GM19467 (cell line): ENCODE measurements at regions not wholly inside any gene's neighbourhood (a gene's known extent, or its start where the extent isn't known, plus 50 kb on each side); places are given as distances from the start of the nearest gene placed in this dataset.
"Not testable (repeated sequence)": the region's sequence is repeated elsewhere in the genome, so short reads cannot be mapped to it uniquely, and the experiment has no call there.

ENCODE experiments used
- ATAC-seq: cut with Tn5 transposase; IDR thresholded peaks from one replicate; pipeline ENCODE4 v1.9.1; 2021; ENCODE audit warnings: mild to moderate bottlenecking, moderate library complexity; ENCODE audit not compliant: unreplicated experiment

DNA sequence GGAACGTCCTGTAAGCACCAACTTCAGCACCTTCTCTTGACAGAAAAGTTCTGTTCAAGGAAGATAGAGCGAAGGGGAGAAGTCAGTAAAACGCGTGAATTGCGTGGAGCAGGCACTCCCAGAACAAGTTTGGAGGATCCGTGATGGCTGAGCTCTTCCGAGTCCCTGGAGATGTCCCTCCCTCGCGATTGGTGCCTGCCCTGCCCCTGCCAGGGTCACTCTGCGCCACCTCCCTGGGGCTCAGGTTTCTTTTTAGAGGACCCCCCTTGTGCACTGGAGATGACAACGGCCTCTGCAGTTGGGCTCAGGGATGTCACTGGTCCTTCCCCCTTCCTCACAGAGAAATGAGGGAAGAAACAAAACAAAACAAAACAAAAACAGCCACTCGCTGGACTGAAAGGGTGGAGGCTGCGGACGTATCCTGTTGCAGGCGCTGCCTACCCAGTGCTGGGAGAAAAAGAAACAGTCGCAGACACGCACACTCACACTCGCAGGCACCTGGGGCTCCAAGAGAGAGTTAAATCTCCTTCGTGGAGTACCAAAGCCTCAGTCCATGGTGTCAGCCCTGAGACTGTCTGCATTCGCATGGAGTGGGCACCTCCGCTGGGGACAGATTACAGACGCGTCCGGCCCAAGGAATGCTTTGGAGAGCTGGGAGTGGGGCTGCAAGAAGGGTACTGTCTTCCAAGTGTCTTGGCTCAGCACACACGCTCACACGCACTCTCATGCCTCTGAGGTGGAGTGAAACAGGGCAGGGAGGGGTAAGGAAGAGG lies 512.7 kb downstream of the SLCO4C1 start:
- no peak for ATAC-seq

DNA sequence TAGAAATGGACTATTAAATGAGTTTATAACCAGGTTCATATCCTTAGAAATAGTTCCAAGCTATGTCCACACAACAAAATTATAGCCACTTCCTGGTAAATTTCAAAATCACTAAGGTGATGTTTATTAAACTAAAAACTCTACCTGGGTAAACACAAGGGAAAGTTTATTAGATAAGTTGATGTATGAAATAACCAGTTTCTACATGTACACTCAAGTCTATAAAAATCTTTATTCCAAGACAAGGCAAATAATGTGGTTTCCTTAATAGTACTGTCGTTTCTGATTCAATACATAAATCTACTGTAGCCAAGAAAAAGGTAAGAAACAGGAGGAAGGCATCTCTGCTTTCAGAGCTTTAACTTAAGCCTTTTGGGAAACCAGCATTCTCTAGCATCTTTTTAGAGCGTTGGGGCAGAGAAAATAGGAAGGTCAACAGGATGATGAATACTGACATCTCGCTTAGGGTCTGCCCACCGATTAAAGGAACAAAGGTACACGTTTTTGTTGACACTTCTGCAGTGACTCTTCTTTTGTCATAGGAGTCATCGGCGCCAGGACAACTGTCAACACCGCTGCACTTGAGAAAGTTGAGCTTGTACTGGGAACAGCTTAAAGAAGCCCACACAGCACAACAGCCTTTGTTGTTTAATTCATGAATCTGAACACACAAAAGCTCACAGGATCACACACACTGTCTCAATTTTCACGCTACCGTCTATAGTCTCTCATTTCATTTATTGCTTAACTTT lies 513.6 kb downstream of the SLCO4C1 start:
- no peak for ATAC-seq

DNA sequence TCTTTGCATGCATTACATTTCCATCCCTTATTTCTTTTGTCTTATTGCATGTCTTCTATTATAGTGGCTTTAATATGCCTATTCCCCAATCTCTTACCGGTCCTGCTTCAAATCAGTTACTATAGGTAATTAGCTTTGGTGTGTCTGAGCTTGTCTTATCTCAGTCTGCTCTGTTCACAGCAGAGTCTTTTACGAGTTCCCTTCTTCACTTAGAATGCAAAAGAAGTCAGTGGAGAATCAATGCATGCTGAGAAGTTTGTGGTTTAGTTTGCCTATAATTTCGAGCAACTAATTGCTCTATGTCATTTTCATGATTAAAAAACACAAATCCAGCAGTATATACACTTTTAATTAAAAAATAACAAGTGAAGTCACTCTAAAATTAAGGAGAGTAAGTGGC lies 545.0 kb downstream of the SLCO4C1 start:
- no peak for ATAC-seq

DNA sequence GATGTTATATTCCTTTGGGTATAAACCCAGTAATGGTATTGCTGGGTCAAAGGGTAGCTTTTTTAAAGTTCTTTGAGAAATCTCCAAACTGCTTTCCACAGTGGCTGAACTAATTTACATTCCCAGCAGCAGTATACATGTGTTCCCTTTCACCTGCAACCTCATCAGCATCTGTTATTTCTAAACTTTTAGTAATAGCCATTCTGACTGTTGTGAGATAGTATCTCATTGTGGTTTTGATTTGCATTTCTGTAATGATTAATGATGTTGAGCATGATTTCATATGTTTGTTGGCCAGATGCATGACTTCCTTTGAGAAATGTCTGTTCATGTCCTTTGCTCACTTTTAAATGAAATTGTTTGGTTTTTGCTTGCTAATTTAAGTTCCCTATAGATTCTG lies 553.1 kb downstream of the SLCO4C1 start:
- peak; percentile 68 for ATAC-seq

DNA sequence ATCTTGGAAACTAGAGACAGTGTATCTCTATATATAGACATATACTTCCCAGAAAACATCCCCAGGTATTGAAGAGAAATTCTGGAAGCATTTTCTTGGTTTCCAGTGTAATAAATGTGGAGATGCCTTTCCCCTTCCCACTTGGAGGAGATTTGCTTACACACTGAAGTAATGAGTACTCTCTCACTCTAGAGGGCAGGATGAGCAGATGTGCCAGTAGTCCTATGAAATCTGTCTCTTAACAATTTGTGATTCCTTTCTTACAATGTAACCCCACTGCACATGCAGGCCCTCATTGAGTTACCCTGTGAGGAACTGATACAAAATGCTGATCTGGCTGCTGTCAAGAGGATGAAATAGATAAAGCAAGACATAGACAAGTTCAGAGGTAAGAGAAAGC lies 567.2 kb downstream of the SLCO4C1 start:
- ATAC-seq = no peak

DNA sequence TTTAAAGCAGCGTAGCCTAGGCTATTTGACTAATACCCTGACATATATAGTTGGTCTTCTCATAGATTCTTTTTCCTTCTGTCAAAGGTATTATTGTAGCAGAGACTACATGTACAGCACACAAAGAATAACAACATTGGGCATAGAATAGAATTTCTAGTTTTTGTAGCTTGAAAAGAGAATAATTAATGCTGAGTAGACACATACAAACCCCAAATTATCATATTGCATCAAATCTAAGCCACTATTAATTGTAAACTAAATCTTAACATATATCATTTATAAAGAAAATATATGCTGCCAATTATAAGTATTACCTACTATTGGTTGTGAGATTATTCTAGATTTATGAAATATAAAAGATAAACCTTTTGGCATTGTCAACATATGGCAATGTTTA lies 574.5 kb downstream of the SLCO4C1 start:
- ATAC-seq = no peak

DNA sequence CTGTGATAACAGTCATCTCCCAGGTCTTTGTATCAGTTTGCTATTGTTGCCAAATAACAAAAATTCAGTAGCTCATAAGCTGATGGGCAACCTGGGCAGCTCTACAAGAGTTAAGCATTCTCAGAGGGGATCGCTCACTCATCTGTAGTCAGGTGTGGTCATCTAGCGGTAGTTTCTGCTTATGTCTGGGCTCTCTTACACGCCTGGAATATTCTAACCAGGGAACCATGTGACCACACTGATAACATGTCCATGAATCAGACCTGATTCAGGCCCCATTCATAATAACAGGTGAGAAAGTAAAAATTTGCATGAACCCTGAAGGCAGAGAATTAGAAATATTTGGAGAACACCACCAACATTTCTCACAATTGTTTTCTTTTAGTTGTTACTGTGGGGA lies 576.1 kb downstream of the SLCO4C1 start:
- no peak for ATAC-seq

DNA sequence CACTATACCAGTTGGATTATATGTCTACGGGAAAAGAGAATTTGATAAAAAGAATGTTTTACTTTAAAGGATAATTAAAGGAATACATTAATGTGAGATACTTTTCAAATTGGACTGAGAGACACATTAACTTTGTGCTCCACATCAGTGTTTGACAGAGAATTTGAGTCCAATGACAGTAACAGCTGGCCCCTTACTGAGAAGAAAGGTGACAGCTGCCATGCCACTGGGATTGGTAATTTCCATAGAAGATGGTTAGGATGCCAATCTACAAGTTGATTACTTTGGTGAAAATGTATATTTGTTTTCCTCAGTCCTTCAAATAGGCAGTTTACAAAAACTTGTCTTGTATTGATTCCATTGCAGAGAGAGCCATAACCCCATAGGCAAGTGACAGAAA lies 578.4 kb downstream of the SLCO4C1 start:
- ATAC-seq = no peak

DNA sequence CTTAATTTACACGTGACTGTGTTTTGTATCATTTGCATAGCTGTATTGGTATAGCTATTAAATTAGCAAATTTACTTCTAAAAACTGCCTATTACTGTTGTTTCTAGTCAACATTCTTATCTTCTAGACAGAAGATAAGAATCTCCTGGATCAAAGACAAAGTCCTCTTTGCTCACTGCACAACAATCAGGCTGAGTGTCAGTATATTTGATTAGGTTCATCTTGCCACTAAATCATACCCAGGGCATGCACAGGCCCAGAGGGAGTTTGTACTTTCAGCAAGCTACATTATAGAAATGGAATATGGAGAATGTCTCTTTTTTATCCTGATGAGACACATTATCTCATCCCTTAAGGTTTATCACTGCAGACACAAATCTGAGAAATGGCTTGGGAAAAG lies 579.1 kb downstream of the SLCO4C1 start:
- ATAC-seq = no peak

DNA sequence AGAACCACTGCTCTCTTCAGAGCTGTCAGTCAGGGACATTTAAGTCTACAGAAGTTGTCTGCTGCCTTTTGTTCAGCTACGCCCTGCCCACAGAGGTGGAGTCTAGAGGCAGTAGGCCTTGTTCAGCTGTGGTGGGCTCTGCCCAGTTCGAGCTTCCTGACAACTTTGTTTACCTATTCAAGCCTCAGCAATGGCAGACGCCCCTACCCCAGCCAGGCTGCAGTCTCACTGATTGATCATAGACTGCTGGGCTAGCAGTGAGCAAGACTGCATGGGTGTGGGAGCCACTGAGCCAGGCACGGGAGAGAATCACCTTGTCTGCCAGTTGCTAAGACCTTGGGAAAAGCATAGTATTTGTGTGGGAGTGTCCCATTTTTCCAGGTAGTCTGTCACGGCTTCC lies 580.3 kb downstream of the SLCO4C1 start:
- ATAC-seq = not testable (repeated sequence)

DNA sequence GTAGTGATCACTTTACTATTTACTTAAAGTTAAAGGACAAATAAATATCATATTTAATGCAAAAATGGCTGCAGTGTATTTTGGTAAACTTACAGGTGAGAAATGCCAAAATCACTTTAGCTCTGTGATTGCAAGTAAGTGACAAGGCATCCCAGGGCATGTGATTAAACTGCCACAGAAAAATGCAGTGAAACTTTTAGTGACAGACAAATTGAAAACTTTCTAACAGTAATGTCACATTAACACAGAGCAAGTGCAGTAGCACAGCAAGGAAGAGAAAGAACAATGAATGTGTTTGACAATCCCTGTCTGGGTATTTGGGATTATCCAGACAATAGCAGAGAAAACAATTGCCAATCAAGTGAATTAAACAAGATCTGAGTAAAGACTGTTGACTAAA lies 606.8 kb downstream of the SLCO4C1 start:
- ATAC-seq = no peak

DNA sequence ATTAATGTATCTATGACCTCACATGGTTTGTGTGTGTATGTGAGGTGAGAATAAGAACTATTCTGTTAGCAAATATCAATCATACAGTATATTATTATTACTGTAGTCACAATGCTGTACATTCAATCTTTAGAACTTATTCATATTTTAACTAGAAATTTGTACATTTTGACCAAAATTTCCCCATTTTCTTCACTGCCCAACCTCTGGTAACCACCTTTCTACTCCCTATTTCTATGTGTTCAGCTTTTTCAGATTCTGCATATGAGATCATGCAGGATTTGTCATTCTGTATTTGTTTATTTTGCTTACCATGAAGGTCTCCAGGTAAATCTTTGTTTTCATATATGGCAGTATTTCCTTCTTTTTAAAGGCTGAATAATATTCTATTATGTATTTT lies 607.9 kb downstream of the SLCO4C1 start:
- ATAC-seq = no peak

DNA sequence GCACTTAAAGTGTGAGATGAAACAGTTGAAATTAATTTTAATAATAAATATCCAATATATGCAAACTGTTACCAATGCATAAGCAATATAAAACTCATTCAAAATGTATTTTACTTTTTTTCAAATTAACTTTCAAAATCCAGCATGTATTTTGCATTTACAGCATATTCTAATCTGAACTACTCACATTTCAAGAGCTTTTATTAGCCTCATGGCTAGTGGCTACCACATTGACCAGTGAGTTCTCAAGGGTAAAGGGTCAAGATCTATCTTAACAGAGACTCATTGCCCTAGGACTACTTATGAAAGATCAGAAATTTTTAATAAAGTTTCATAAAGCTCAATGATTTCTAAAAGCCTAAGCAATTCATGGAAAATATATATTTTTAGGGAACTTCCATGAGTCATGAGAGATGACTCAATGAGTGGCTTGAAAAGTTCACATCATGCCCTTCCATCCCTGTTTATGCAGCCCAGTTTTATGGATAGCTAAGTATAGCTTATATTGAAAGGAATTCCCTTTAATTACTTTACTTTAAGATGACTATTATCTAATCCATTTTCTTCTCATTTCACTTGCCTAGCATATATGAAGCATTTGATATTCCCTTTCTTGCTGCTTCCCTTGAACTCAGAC lies 608.6 kb downstream of the SLCO4C1 start:
- no peak for ATAC-seq

DNA sequence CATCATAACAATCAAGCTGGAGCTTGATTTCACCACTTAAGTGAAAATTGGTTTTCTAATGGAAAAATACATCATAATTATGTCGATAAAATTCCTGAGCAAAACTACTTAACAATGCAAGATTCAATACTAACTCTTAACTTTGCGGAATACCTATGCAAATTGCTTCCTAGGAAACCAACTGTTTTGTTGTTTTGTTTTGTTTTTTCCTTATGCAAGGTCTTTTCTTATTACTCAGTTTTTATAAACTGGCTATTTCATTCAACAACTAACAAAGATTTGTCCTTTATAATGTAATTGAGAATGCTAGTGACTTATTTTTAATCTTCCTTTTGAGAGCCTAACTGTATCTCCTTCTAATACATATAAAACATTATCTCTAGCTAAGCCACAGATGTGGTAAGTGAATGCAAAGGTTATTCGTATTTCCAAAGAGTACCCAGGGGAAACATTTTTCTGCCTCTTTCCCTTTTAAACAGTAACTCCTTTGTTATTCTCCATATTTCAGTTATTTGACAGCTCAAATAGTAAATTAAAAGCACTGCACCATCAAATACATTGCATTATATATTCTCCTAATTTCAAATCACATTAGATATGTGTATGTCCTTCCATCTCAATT lies 609.4 kb downstream of the SLCO4C1 start:
- ATAC-seq = no peak

DNA sequence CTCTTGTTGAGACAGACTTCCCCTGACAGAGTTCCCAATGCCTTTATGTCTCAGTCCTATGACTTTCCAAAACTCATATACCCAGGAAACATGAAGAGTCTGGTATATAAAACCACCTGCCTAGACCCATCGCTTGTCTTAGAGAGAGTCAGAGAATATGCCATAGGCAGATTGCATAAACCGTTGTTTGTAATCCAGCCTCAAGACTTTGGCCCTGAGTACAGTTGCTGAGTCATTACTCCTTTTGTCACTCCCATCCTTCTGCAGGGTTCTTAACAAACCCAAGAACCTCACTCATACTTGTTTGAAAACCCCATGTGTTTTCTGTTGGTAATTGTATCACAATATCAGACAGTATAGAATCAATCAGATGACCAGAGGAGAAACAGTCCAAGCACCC lies 616.3 kb downstream of the SLCO4C1 start:
- ATAC-seq = no peak

DNA sequence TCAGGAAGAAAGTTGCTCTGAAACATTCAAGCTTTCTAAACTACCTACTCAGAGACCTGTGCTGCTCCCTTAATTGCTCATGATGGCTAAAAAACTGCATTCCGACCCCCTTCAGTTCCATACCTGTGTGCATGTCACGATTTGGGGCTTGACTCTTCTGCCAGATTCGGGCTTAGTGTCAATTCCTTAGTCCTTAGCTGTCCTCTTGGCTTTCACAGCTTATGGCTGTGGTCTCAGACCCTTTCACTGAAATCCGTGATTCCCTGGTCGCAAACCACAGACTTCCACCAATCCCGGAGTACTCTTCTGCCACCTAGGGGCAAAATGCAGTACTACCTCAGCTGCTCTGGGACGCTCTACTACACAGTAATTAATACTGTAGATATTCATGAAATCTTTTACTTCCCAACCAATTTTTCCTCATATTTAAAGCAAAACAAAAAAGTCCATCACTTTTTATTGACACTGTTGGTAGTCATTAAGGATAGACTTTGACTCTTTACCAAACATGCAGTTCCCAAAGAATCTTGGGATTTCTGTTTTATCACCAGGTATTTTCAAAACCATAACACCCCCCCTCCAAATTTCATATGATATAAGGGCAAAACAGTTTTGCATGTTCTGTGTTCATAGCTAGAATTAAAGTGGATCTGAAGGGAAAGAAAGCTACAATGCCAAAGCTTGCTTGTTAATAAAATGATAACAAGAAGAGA lies 617.4 kb downstream of the SLCO4C1 start:
- peak; percentile 85 for ATAC-seq

DNA sequence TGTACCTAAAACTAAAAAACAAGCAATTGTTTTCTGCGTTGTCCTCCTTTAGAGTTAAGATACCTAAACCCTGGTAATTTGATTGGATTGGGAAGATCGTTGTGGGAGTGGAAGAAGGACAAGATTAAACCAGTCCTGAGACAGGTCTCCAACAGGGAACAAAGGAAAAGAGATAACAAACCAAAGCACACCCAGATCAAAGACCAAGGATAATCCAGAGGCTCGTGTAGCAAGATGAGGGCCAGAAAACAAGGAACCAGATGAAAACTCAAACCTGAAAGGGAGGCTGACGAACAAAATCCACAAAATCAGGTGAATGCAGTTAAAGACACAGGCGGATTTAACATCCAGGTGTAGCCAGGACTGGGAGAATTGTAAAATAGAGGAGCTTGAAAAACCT lies 618.1 kb downstream of the SLCO4C1 start:
- no peak for ATAC-seq

DNA sequence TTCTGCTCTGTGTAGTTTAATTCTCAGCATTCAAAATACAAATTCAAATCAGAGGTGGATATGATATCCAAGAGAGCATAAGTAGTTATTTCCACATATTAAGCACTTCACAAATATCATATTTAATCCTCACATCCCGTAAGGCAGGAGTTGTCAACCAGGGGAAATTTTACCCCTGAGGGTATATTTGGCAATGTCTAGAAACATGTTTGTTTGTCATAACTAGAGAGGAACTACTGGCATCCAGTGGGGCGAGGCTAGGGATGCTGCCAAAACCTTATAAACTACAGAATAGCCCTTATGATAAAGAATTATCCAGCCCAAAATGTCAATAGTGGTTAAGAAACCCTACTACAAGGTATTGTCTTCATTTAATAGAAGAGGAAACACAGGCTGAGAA lies 619.4 kb downstream of the SLCO4C1 start:
- ATAC-seq = no peak

DNA sequence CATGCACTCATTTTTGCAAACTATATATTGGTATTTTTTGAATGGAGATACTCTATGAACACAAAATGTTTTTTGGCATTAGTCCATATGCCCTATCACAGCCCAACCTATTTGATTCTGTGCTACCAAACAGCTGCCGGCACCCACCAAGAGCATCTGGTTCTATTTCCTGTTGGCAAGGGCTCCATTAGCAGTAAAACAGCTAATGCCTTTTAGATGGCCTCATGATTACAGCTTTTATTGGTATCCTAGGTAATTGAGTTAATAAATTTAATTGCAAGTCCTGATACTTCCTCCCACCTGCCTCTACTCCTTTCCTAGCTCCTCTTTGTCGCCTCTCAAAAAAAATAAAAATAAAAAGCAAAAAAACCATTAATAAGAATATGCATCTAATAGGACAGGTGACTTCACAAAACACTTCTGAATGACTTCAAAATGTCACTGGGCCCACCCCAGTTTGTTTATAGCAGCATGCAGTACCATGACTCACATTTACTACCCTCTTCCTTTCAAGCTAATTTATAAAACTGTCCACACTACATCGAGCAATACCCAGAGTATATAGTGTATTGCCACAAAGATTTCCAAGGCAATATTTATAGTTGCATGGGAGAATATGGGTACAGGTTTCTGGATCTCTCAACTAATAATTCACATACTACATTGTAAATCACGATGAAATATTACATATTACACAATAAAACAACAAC lies 620.4 kb downstream of the SLCO4C1 start:
- no peak for ATAC-seq

DNA sequence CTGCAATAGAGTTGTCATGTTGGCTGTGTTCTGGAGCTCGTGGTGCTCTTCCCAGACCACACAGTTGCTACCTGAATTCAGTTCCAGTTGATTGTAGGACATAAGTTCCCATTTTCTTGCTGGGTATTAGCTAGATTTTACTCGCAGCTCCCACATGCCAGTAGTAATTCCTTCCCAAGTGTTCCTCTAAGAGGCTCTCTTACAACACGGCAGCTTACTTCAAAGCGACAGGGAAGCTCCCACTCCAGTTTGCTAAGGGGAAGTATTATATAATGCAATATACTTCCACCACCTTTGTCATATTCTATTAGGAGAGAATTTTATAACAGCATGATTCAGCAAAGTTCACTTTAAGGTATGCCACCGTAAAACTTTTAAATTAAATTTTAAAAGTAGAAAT lies 623.0 kb downstream of the SLCO4C1 start:
- no peak for ATAC-seq
